GM19351 (cell line): ENCODE measurements at regions not wholly inside any gene's neighbourhood (a gene's known extent, or its start where the extent isn't known, plus 50 kb on each side); places are given as distances from the start of the nearest gene placed in this dataset.

Experiments
- ATAC-seq: cut with Tn5 transposase; IDR thresholded peaks from one replicate; pipeline ENCODE4 v1.9.1; 2021; ENCODE audit warnings: mild to moderate bottlenecking, moderate library complexity; ENCODE audit not compliant: unreplicated experiment

- ATAC-seq, result no peak
Measured at GRCh38 chr2:213202011-213202410, 50.6 kb upstream of the IKZF2 start.

- no peak for ATAC-seq
Measured at GRCh38 chr2:213205944-213206343, 54.5 kb upstream of the IKZF2 start.

GRCh38 chr2:213213186-213213585 is 61.8 kb upstream of the IKZF2 start:
- no peak for ATAC-seq

GRCh38 chr2:213214209-213214608 is 62.8 kb upstream of the IKZF2 start:
- no peak for ATAC-seq

- no peak for ATAC-seq
Measured at GRCh38 chr2:213216461-213216860, 65.0 kb upstream of the IKZF2 start.

GRCh38 chr2:213219816-213220215 is 64.4 kb upstream of the SPAG16 start:
- ATAC-seq, result no peak

- ATAC-seq, result peak; percentile 75
Measured at GRCh38 chr2:213220967-213221603, 63.2 kb upstream of the SPAG16 start.

- no peak for ATAC-seq
Measured at GRCh38 chr2:213221957-213222356, 62.3 kb upstream of the SPAG16 start.

- ATAC-seq, result no peak
Measured at GRCh38 chr2:213224366-213224765, 59.9 kb upstream of the SPAG16 start.

- no peak for ATAC-seq
Measured at GRCh38 chr2:213225866-213226265, 58.4 kb upstream of the SPAG16 start.

GRCh38 chr2:213227458-213227857 is 56.8 kb upstream of the SPAG16 start:
- peak; percentile 88 for ATAC-seq

GRCh38 chr2:213228638-213229037 is 55.6 kb upstream of the SPAG16 start:
- ATAC-seq, result no peak

GRCh38 chr2:213229814-213230213 is 54.5 kb upstream of the SPAG16 start:
- ATAC-seq, result peak; percentile 14

GRCh38 chr2:213231966-213232365 is 52.3 kb upstream of the SPAG16 start:
- no peak for ATAC-seq

GRCh38 chr2:213232649-213233437 is 51.4 kb upstream of the SPAG16 start:
- peak; percentile 90 for ATAC-seq

- no peak for ATAC-seq
Measured at GRCh38 chr2:213233438-213234330, 50.6 kb upstream of the SPAG16 start.
